Sigmoid colon (tissue), 4 donors: ENCODE measurements at regions not wholly inside any gene's neighbourhood (a gene's known extent, or its start where the extent isn't known, plus 50 kb on each side); places are given as distances from the start of the nearest gene placed in this dataset.

ENCODE experiments used
- CTCF ChIP-seq, 4 experiments: fragments of 450-650 bp in 3 of 4; fragments of 200-600 bp in 1 of 4; IDR thresholded peaks; one replicate each; pipeline ENCODE4 v1.5.1; 2016 to 2019; ENCODE audit warnings: antibody characterized with exemption in 4 of 4, mild to moderate bottlenecking in 3 of 4, moderate library complexity in 2 of 4
- POLR2A ChIP-seq, 2 donors: fragments of 450-650 bp; IDR thresholded peaks; one replicate each; pipeline ENCODE4 v1.6.1; 2016; ENCODE audit warnings: antibody characterized with exemption in 2 of 2, mild to moderate bottlenecking in 2 of 2, moderate library complexity in 2 of 2
- POLR2AphosphoS5 ChIP-seq, 4 donors: sonication (generic); formaldehyde crosslinking; IDR thresholded peaks; one replicate each; pipeline ENCODE4 v1.6.1; 2017; ENCODE audit warnings: antibody characterized with exemption in 4 of 4

GRCh38 chr7:110170841-110171240 lies 920.1 kb upstream of the LRRN3 start:
- TF ChIP-seq CTCF (IDR thresholded peaks at IDR 0.05) (no peak), POLR2A (IDR thresholded peaks at IDR 0.05) (no peak), POLR2AphosphoS5 (IDR thresholded peaks at IDR 0.05) (no peak)
